ENCODE measurements at regions not wholly inside any gene's neighbourhood (a gene's known extent, or its start where the extent isn't known, plus 50 kb on each side); places are given as distances from the start of the nearest gene placed in this dataset.
"Not testable (repeated sequence)": the region's sequence is repeated elsewhere in the genome, so short reads cannot be mapped to it uniquely, and the experiment has no call there.

- TF ChIP-seq JUNB (IDR thresholded peaks at IDR 0.05); POLR2A (IDR thresholded peaks at IDR 0.05; ENCODE audit: low read depth, low read length); CTCF (IDR thresholded peaks at IDR 0.05 in 2 of 3, conservative IDR thresholded peaks at IDR 0.05 in 1 of 3; ENCODE audit: control insufficient read depth in 2 of 3, extremely low read depth in 1 of 3, insufficient read depth in 1 of 3, low read depth in 3 of 3, low read length in 3 of 3); EZH2 (IDR thresholded peaks at IDR 0.05; ENCODE audit: borderline replicate concordance, control insufficient read depth, low read depth, low read length); SP1 (IDR thresholded peaks at IDR 0.05; ENCODE audit: low read depth, low read length); CHD1 (IDR thresholded peaks at IDR 0.05; ENCODE audit: low read depth, low read length); BCL11A (IDR thresholded peaks at IDR 0.05; ENCODE audit: low read depth, low read length); BHLHE40 (IDR thresholded peaks at IDR 0.05; ENCODE audit: borderline replicate concordance in 1 of 2, low read depth in 2 of 2, low read length in 1 of 2): not testable (repeated sequence)
These were observed 91.4 kb upstream of the HMGXB4 start for GRCh38 chr22:35165896-35166295.
